Smooth muscle cell (in vitro differentiated cells): ENCODE measurements at regions not wholly inside any gene's neighbourhood (a gene's known extent, or its start where the extent isn't known, plus 50 kb on each side); places are given as distances from the start of the nearest gene placed in this dataset.

Experiments
- DNase-seq: peaks from one replicate; lab custom pipeline; 2025; ENCODE audit not compliant: unreplicated experiment; lab: John Stamatoyannopoulos, UW
- H2AFZ ChIP-seq: fragments of 200-600 bp; sonication (generic); 2 replicates; pipeline ENCODE4 v1.6.0; 2016; ENCODE audit warnings: antibody characterized with exemption, low read depth, mild to moderate bottlenecking
- H3F3A ChIP-seq: fragments of 200-600 bp; sonication (generic); 2 replicates; pipeline ENCODE4 v1.6.0; 2017; ENCODE audit warnings: antibody characterized with exemption, low read depth
- H3K27ac ChIP-seq: fragments of 200-600 bp; sonication (generic); 2 replicates; pipeline ENCODE4 v1.5.1; 2016; ENCODE audit warnings: low read depth, mild to moderate bottlenecking
- H3K27me3 ChIP-seq: fragments of 200-600 bp; sonication (generic); 2 replicates; pipeline ENCODE4 v1.6.1; 2016; ENCODE audit warnings: low read depth, mild to moderate bottlenecking
- H3K36me3 ChIP-seq: fragments of 200-600 bp; sonication (generic); 2 replicates; pipeline ENCODE4 v1.5.1; 2016; ENCODE audit warnings: low read depth
- H3K4me1 ChIP-seq: fragments of 200-600 bp; sonication (generic); 2 replicates; pipeline ENCODE4 v1.5.1; 2016; ENCODE audit warnings: low read depth
- H3K4me2 ChIP-seq: fragments of 200-600 bp; sonication (generic); 2 replicates; pipeline ENCODE4 v1.6.0; 2016; ENCODE audit warnings: mild to moderate bottlenecking
- H3K4me3 ChIP-seq: fragments of 200-600 bp; sonication (generic); 2 replicates; pipeline ENCODE4 v1.5.1; 2016; ENCODE audit warnings: mild to moderate bottlenecking
- H3K79me2 ChIP-seq: fragments of 200-600 bp; sonication (generic); 2 replicates; pipeline ENCODE4 v1.6.0; 2016; ENCODE audit warnings: low read depth, mild to moderate bottlenecking
- H3K9ac ChIP-seq: fragments of 200-600 bp; sonication (generic); 2 replicates; pipeline ENCODE4 v1.6.0; 2016; ENCODE audit warnings: low read depth
- H3K9me3 ChIP-seq: fragments of 200-600 bp; sonication (generic); replicated peaks from 2 replicates; pipeline ENCODE4 v1.5.1; 2016; ENCODE audit warnings: low read depth
- H4K20me1 ChIP-seq: fragments of 200-600 bp; sonication (generic); 2 replicates; pipeline ENCODE4 v1.6.0; 2016; ENCODE audit warnings: low read depth
- CTCF ChIP-seq: fragments of 200-600 bp; sonication (generic); IDR thresholded peaks from 2 replicates; pipeline ENCODE4 v1.5.1; 2017; ENCODE audit warnings: borderline replicate concordance, mild to moderate bottlenecking, antibody characterized with exemption; ENCODE audit not compliant: insufficient read depth, poor library complexity, severe bottlenecking
- WGBS: methylation state at CpG from one replicate; pipeline ENCODE4 v1.1.7; 2016; ENCODE audit warnings: low lambda C conversion rate; 5-methylcytosine and 5-hydroxymethylcytosine counted together

- WGBS = 100% methylated on average over 1 of the region's 1 CpG
- Histone ChIP-seq H3K79me2 (no peaks in the 10 kb centered on the region), H3K27ac (no peak overlapping the region), H3K36me3 (no peaks in the 10 kb centered on the region), H3K27me3 (peaks cover 4% of the 10 kb centered on the region), H3F3A (no peaks in the 10 kb centered on the region), H3K9me3 (no peaks in the 10 kb centered on the region), H3K4me2 (no peak overlapping the region), H3K4me1 (no peaks in the 10 kb centered on the region), H4K20me1 (no peaks in the 10 kb centered on the region), H3K4me3 (no peak overlapping the region), H3K9ac (no peak overlapping the region), H2AFZ (no peak overlapping the region)
- no peak for DNase-seq
- no peak for TF ChIP-seq CTCF
Measured at GRCh38 chr7:136294977-136295376, 317.8 kb upstream of the MTPN start.

GRCh38 chr7:136293841-136294391 is 316.8 kb upstream of the MTPN start:
- Histone ChIP-seq H3K9me3 (no peaks in the 10 kb centered on the region), H3K27ac (no peak overlapping the region), H3K9ac (no peak overlapping the region), H4K20me1 (no peaks in the 10 kb centered on the region), H3F3A (no peaks in the 10 kb centered on the region), H3K4me3 (no peak overlapping the region), H3K27me3 (peaks cover 11% of the 10 kb centered on the region), H3K79me2 (no peaks in the 10 kb centered on the region), H2AFZ (no peak overlapping the region), H3K36me3 (no peaks in the 10 kb centered on the region), H3K4me1 (no peaks in the 10 kb centered on the region), H3K4me2 (no peak overlapping the region)
- DNase-seq = no peak
- no peak for TF ChIP-seq CTCF

- H3K4me1 ChIP-seq = no peaks in the 10 kb centered on the region
- WGBS = 61% methylated on average over 6 of the region's 6 CpGs
- no peaks in the 10 kb centered on the region for H3K79me2 ChIP-seq
- H3K27ac ChIP-seq = no peak overlapping the region
- no peak for TF ChIP-seq CTCF
- H3K9me3 ChIP-seq = no peaks in the 10 kb centered on the region
- no peak overlapping the region for H2AFZ ChIP-seq
- DNase-seq = no peak
- H3F3A ChIP-seq = no peaks in the 10 kb centered on the region
- H3K27me3 ChIP-seq = peaks cover 18% of the 10 kb centered on the region
- H3K36me3 ChIP-seq = no peaks in the 10 kb centered on the region
- H3K9ac ChIP-seq = no peak overlapping the region
- H3K4me3 ChIP-seq = no peak overlapping the region
- no peak overlapping the region for H3K4me2 ChIP-seq
- no peaks in the 10 kb centered on the region for H4K20me1 ChIP-seq
Measured at GRCh38 chr7:136293272-136293671, 316.1 kb upstream of the MTPN start.

- Histone ChIP-seq H3K36me3 (no peaks in the 10 kb centered on the region), H3K9ac (no peak overlapping the region), H3F3A (no peaks in the 10 kb centered on the region), H3K79me2 (no peaks in the 10 kb centered on the region), H3K4me2 (no peak overlapping the region), H3K9me3 (no peaks in the 10 kb centered on the region), H3K4me1 (no peaks in the 10 kb centered on the region), H2AFZ (no peak overlapping the region), H3K27me3 (peaks cover 27% of the 10 kb centered on the region), H3K27ac (no peak overlapping the region), H4K20me1 (no peaks in the 10 kb centered on the region), H3K4me3 (no peak overlapping the region)
- DNase-seq = no peak
- no peak for TF ChIP-seq CTCF
Measured at GRCh38 chr7:136292365-136292764, 315.2 kb upstream of the MTPN start.
